Activated CD4-positive, CD25-positive, alpha-beta regulatory T cell treated with anti-CD3 and anti-CD28 coated beads, Interleukin-2, amount 50 U/mL, for 72 hours (primary cell): ENCODE measurements at regions not wholly inside any gene's neighbourhood (a gene's known extent, or its start where the extent isn't known, plus 50 kb on each side); places are given as distances from the start of the nearest gene placed in this dataset.

Source experiments
- DNase-seq: peaks from one replicate; pipeline ENCODE4 v3.0.0; 2021

- DNase-seq, result no peak
These were observed 385.8 kb upstream of the TRIB2 start for GRCh38 chr2:12330916-12331315.

- DNase-seq, result no peak
These were observed 385.0 kb upstream of the TRIB2 start for GRCh38 chr2:12331698-12332097.

GRCh38 chr2:12333293-12333692 is 383.4 kb upstream of the TRIB2 start:
- no peak for DNase-seq

DNA sequence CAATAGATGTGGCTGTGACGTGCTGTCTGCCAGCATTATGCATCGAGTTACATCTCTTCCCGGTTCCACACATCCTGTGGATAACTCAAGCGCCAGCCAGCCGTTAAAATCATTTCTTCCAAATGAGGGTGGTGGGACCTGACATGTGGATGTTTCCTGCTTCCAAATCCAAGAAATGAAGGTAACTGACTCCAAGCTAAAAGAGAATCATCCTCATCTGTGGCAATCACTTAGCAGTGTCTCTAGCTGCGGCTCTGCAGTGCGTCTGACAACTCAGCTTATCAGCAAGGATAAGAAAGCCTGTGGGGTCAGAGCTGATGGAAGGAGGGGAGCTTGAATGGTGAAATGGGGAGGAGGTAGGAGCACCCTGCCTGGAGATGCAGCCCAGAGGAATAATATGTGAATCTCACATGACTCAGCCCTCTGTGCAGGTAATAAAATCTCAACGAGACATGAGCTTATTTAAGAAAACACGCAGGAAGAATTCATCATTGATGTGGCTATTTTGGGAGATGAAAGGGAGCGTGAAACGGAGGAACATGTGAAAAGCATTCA is 382.2 kb upstream of the TRIB2 start:
- DNase-seq, result no peak

- DNase-seq, result no peak
These were observed 381.6 kb upstream of the TRIB2 start for GRCh38 chr2:12335131-12335530.

DNA sequence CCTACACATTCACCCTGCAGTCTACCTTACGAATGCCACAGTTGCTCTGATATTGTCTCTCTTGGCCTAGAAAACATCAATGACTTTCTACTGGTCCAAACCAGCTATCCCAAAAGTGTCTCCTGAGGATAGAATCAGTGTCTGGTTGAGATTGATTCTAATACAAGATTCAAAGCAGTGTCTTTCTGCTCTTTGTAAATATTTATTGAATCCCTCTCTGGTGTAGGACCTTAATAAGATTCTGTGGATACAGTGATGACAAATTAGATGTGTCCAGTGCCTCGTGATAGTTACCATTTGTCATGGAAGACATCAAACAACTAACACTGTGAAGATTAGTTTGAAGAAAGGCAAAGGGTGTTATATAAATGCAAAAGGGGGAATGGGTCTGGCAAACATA is 380.7 kb upstream of the TRIB2 start:
- DNase-seq, result no peak

- DNase-seq, result no peak
These were observed 377.6 kb upstream of the TRIB2 start for GRCh38 chr2:12338946-12339697.

GRCh38 chr2:12340164-12340563 is 376.6 kb upstream of the TRIB2 start:
- DNase-seq, result no peak

DNA sequence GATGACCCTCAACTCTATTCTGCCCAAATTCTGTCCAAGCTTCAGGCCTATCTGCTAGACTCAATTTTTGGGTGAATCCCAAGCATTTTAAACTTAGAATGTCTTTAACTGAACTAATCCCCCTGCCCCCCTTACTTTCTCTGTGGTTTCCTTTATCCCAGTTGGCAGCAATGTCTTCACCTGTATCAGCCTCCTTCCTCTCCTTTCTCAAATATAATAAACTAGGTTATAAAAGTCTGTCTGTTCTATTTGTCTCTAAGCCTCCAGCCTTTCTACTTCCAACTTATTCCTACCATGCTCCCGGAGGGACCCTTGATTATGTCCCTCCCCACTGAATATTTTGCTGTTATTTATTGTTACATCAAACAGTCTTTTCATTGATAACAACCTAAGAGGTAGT is 375.5 kb upstream of the TRIB2 start:
- DNase-seq, result no peak

GRCh38 chr2:12341920-12342319 is 374.8 kb upstream of the TRIB2 start:
- no peak for DNase-seq

GRCh38 chr2:12343141-12343540 is 373.6 kb upstream of the TRIB2 start:
- DNase-seq, result no peak

- DNase-seq, result no peak
These were observed 369.7 kb upstream of the TRIB2 start for GRCh38 chr2:12347066-12347493.

DNA sequence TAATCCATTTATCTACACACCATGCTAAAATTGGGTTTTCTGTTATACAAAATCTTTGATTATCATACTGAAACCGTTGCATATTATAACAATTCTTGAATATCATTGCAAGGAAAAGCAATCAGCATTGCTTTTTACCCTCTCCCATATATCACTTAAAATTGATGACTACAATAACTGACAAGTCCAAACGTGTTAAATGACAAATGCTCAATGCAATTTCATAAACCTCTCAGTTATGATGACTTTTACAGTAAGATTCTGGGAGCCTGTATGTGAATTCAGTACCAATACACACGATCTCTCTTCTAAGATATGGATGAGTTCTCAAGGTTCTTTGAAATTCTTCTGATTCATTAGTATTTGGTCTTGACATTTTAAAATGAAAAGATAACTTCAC is 368.5 kb upstream of the TRIB2 start:
- DNase-seq, result no peak

- no peak for DNase-seq
These were observed 365.9 kb upstream of the TRIB2 start for GRCh38 chr2:12350821-12351220.

- DNase-seq, result no peak
These were observed 363.8 kb upstream of the TRIB2 start for GRCh38 chr2:12352889-12353288.

DNA sequence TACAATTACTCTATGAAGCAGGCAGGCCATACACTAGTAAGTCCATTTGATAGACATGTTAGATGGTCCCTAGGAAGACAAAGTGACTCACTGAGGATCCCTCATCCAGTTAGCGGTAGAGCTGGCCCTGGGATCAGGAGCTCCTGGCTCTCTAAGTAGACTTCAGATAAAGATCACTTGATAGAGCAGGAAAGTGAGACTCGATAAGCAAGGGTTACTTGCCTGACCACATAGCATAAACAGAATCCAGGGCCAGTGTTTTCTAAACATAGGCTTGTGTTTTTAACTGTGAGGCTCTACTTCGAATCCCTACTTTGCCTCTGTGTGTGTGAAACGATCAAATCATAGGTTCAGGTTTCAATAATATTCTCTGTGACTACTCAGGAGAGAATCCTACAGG is 355.2 kb upstream of the TRIB2 start:
- DNase-seq, result no peak

- no peak for DNase-seq
These were observed 353.6 kb upstream of the TRIB2 start for GRCh38 chr2:12363138-12363537.

DNA sequence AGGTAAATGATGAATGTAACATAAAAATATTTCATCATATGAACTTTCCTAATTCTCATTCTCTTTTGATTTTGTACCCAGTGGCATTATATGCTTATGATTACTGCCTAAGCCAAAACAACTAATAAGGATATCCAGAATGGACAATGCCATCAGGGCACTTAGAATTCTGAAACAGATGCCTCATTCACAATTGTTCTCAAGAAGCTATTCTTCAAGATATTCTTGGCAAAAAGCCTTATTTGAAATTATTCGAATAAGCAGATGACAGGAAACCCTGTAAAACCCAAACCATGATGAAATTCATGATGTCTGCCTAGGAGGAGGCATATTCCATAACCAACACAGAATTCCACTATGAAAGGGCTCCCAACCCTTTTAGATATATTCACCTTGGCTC is 353.2 kb upstream of the TRIB2 start:
- DNase-seq, result no peak

- no peak for DNase-seq
These were observed 347.2 kb upstream of the TRIB2 start for GRCh38 chr2:12369566-12369965.

GRCh38 chr2:12376025-12376424 is 340.7 kb upstream of the TRIB2 start:
- no peak for DNase-seq

GRCh38 chr2:12379143-12379542 is 337.6 kb upstream of the TRIB2 start:
- no peak for DNase-seq

- DNase-seq, result no peak
These were observed 335.0 kb upstream of the TRIB2 start for GRCh38 chr2:12381543-12382325.

DNA sequence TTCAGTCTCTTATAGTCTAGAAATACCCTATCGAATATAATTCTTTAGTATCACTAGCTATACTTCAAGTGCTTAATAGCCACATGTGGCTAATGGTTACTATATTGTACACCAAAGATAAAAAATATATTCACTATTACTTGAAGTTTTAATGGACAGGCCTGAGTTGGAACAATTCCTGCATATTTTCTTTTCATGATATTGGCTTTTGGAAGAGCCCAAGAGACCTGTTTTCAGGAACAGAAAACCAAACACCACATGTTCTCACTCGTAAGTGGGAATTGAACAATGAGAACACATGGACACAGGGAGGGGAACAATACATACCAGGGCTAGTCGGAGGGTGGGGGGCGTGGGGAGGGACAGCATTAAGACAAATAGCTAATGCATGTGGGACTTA is 334.4 kb upstream of the TRIB2 start:
- no peak for DNase-seq

- DNase-seq, result no peak
These were observed 327.2 kb upstream of the TRIB2 start for GRCh38 chr2:12389344-12390045.
